DOHH2 (cell line): ENCODE measurements at regions not wholly inside any gene's neighbourhood (a gene's known extent, or its start where the extent isn't known, plus 50 kb on each side); places are given as distances from the start of the nearest gene placed in this dataset.

Source experiments
- H3F3A ChIP-seq: fragments of 200-600 bp; sonication (generic), shearing (Covaris generic); 2 replicates; pipeline ENCODE4 v1.6.0; 2016; ENCODE audit warnings: antibody characterized with exemption, mild to moderate bottlenecking; ENCODE audit not compliant: control insufficient read depth, insufficient read depth
- H3K27ac ChIP-seq: fragments of 200-600 bp; sonication (generic); 2 replicates; pipeline ENCODE4 v1.5.1; 2014; ENCODE audit warnings: low read depth, mild to moderate bottlenecking, low read length, moderate library complexity
- H3K27me3 ChIP-seq: fragments of 200-600 bp; sonication (generic); 2 replicates; pipeline ENCODE4 v1.6.1; 2014; ENCODE audit warnings: mild to moderate bottlenecking, low read length, mixed read lengths; ENCODE audit not compliant: control insufficient read depth
- H3K36me3 ChIP-seq: fragments of 200-600 bp; sonication (generic); 2 replicates; pipeline ENCODE4 v1.6.1; 2014; ENCODE audit warnings: mild to moderate bottlenecking, low read length, moderate library complexity, mixed read lengths; ENCODE audit not compliant: control insufficient read depth
- H3K4me1 ChIP-seq: fragments of 200-600 bp; sonication (generic); 2 replicates; pipeline ENCODE4 v1.6.1; 2014; ENCODE audit warnings: mild to moderate bottlenecking, low read length, mixed read lengths; ENCODE audit not compliant: control insufficient read depth
- H3K4me2 ChIP-seq: fragments of 200-600 bp; sonication (generic); 2 replicates; pipeline ENCODE4 v1.6.0; 2014; ENCODE audit warnings: mild to moderate bottlenecking, low read length, moderate library complexity
- H3K4me3 ChIP-seq: fragments of 200-600 bp; sonication (generic); 2 replicates; pipeline ENCODE4 v1.5.1; 2014; ENCODE audit warnings: mild to moderate bottlenecking, low read length, mixed read lengths
- H3K79me2 ChIP-seq: fragments of 200-600 bp; sonication (generic); 2 replicates; pipeline ENCODE4 v1.6.1; 2014; ENCODE audit warnings: mild to moderate bottlenecking, low read length, mixed read lengths; ENCODE audit not compliant: control insufficient read depth
- H3K9me2 ChIP-seq: fragments of 200-600 bp; sonication (generic); replicated peaks from 2 replicates; pipeline ENCODE4 v1.6.1; 2014; ENCODE audit warnings: mild to moderate bottlenecking, low read length, mixed read lengths; ENCODE audit not compliant: control insufficient read depth
- H3K9me3 ChIP-seq: fragments of 200-600 bp; sonication (generic); 2 replicates; pipeline ENCODE4 v1.6.1; 2014; ENCODE audit warnings: antibody characterized with exemption, low read length, mixed read lengths; ENCODE audit not compliant: control insufficient read depth, insufficient read depth
- H4K20me1 ChIP-seq: fragments of 200-600 bp; sonication (generic); 2 replicates; pipeline ENCODE4 v1.6.0; 2014; ENCODE audit warnings: low read depth, mild to moderate bottlenecking, antibody characterized with exemption, low read length, moderate library complexity; ENCODE audit not compliant: control insufficient read depth, insufficient read depth
- CTCF ChIP-seq: fragments of 200-600 bp; sonication (generic); IDR thresholded peaks from one replicate; pipeline ENCODE4 v1.5.1; 2014; ENCODE audit warnings: antibody characterized with exemption, mild to moderate bottlenecking, low read depth, low read length; ENCODE audit not compliant: poor library complexity, severe bottlenecking
- EZH2phosphoT487 ChIP-seq: fragments of 200-600 bp; sonication (generic); IDR thresholded peaks from 2 replicates; pipeline ENCODE4 v1.6.1; 2017; ENCODE audit warnings: borderline replicate concordance, mild to moderate bottlenecking, antibody characterized with exemption, low read length, moderate library complexity, mixed read lengths

GRCh38 chr6:90916968-90917367 lies 330.1 kb upstream of the MAP3K7 start:
- H4K20me1 ChIP-seq: no peaks in the 10 kb centered on the region
- H3K4me3 ChIP-seq: no peak overlapping the region
- no peaks in the 10 kb centered on the region for H3F3A ChIP-seq
- no peak overlapping the region for H3K27ac ChIP-seq
- no peak overlapping the region for H3K4me2 ChIP-seq
- H3K79me2 ChIP-seq: no peaks in the 10 kb centered on the region
- 0 out of 2 replicates have a peak, but pooled peaks cover 2% of the 10 kb centered on the region for H3K27me3 ChIP-seq
- no peaks in the 10 kb centered on the region for H3K36me3 ChIP-seq
- TF ChIP-seq CTCF: no peak
- TF ChIP-seq EZH2phosphoT487: no peak
- no peaks in the 10 kb centered on the region for H3K4me1 ChIP-seq
- peaks cover 4% of the 10 kb centered on the region; the same call in 1 of the 2 replicates for H3K9me3 ChIP-seq
- H3K9me2 ChIP-seq: no peaks in the 10 kb centered on the region

GRCh38 chr6:90915224-90915915 lies 328.5 kb upstream of the MAP3K7 start:
- Histone ChIP-seq H3F3A (no peaks in the 10 kb centered on the region), H3K4me1 (no peaks in the 10 kb centered on the region), H3K27ac (no peak overlapping the region), H3K36me3 (no peaks in the 10 kb centered on the region), H4K20me1 (no peaks in the 10 kb centered on the region), H3K79me2 (no peaks in the 10 kb centered on the region), H3K27me3 (no peaks in the 10 kb centered on the region), H3K9me2 (no peaks in the 10 kb centered on the region), H3K4me2 (no peak overlapping the region), H3K4me3 (no peak overlapping the region), H3K9me3 (peaks cover 4% of the 10 kb centered on the region; the same call in 1 of the 2 replicates)
- TF ChIP-seq EZH2phosphoT487 (no peak), CTCF (no peak)

- no peaks in the 10 kb centered on the region for H3K79me2 ChIP-seq
- H3K9me2 ChIP-seq: no peaks in the 10 kb centered on the region
- peaks cover 4% of the 10 kb centered on the region; the same call in 1 of the 2 replicates for H3K9me3 ChIP-seq
- no peaks in the 10 kb centered on the region for H3F3A ChIP-seq
- H4K20me1 ChIP-seq: no peaks in the 10 kb centered on the region
- no peak overlapping the region for H3K27ac ChIP-seq
- no peaks in the 10 kb centered on the region for H3K4me1 ChIP-seq
- H3K36me3 ChIP-seq: no peaks in the 10 kb centered on the region
- no peak overlapping the region for H3K4me2 ChIP-seq
- no peak for TF ChIP-seq EZH2phosphoT487
- no peak for TF ChIP-seq CTCF
- no peaks in the 10 kb centered on the region for H3K27me3 ChIP-seq
- H3K4me3 ChIP-seq: no peak overlapping the region
These were observed 327.4 kb upstream of the MAP3K7 start for GRCh38 chr6:90914312-90914711.
